ENCODE measurements at regions not wholly inside any gene's neighbourhood (a gene's known extent, or its start where the extent isn't known, plus 50 kb on each side); places are given as distances from the start of the nearest gene placed in this dataset.

- TF ChIP-seq ETS1 (CRISPR knock-in tag; IDR thresholded peaks at IDR 0.05): no peak
- TF ChIP-seq ZNF350 (CRISPR knock-in tag; IDR thresholded peaks at IDR 0.05; ENCODE audit: borderline replicate concordance, low read depth): peak; percentile 68
- no peak for TF ChIP-seq HNRNPL (IDR thresholded peaks at IDR 0.05; ENCODE audit: low read depth, low read length)
- TF ChIP-seq HDAC1 (CRISPR knock-in tag; IDR thresholded peaks at IDR 0.05): peak; percentile 93
- TF ChIP-seq SMARCE1 (IDR thresholded peaks at IDR 0.05; ENCODE audit: borderline replicate concordance): no peak
- TF ChIP-seq LCORL (IDR thresholded peaks at IDR 0.05): no peak
- TF ChIP-seq LCORL (CRISPR knock-in tag; IDR thresholded peaks at IDR 0.05): peak; percentile 94
- TF ChIP-seq ZNF564 (CRISPR knock-in tag; IDR thresholded peaks at IDR 0.05): no peak
- TF ChIP-seq ZNF605 (CRISPR knock-in tag; IDR thresholded peaks at IDR 0.05): no peak
- TF ChIP-seq ZNF703 (CRISPR knock-in tag; IDR thresholded peaks at IDR 0.05; ENCODE audit: borderline replicate concordance): no peak
- no peak for TF ChIP-seq ZNF138 (CRISPR knock-in tag; IDR thresholded peaks at IDR 0.05; ENCODE audit: low read depth)
- TF ChIP-seq POLR2A (IDR thresholded peaks at IDR 0.05; ENCODE audit: insufficient read depth in 1 of 2, low read depth in 2 of 2, low read length in 2 of 2): peak; percentile 41 to 65; a peak in 3 of 4 replicates
- no peak for TF ChIP-seq ZNF841 (CRISPR knock-in tag; IDR thresholded peaks at IDR 0.05; ENCODE audit: borderline replicate concordance)
- TF ChIP-seq E2F1 (CRISPR knock-in tag; IDR thresholded peaks at IDR 0.05): no peak
- TF ChIP-seq KMT2A (CRISPR knock-in tag; IDR thresholded peaks at IDR 0.05): no peak
- TF ChIP-seq ZNF674 (CRISPR knock-in tag; IDR thresholded peaks at IDR 0.05; ENCODE audit: low read depth): no peak
- TF ChIP-seq ZNF24 (IDR thresholded peaks at IDR 0.05): no peak
- no peak for TF ChIP-seq ZNF749 (CRISPR knock-in tag; IDR thresholded peaks at IDR 0.05; ENCODE audit: borderline replicate concordance)
- no peak for TF ChIP-seq MNT (IDR thresholded peaks at IDR 0.05)
- TF ChIP-seq ZNF646 (CRISPR knock-in tag; IDR thresholded peaks at IDR 0.05): no peak
- TF ChIP-seq MAFG (CRISPR knock-in tag; IDR thresholded peaks at IDR 0.05): no peak
Measured at GRCh38 chr1:9435153-9435636, 104.1 kb upstream of the SLC25A33 start (continued).
